GM18858 (cell line): ENCODE measurements at regions not wholly inside any gene's neighbourhood (a gene's known extent, or its start where the extent isn't known, plus 50 kb on each side); places are given as distances from the start of the nearest gene placed in this dataset.

Experiments
- ATAC-seq: cut with Tn5 transposase; IDR thresholded peaks from one replicate; pipeline ENCODE4 v1.9.1; 2021; ENCODE audit not compliant: unreplicated experiment

DNA sequence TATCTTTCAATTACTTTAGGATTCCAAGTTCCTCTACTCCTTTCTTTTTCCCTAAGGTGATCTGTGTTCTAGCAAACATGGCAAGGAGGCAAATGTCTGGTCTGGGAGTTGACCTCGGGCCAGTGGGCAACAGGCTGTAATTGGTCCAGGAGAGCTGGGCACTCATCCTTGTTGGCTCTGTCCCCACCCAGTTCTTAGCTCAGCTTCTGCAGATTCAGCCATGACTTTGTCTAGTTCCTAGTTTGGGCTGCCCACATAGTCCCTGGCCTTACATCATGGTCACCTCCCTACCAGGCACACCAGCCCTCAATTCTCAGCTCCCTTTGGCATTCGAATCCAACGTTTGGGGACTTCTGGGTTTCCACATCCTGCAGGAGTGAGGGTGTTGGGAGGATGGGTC is 92.1 kb upstream of the DAP start:
- ATAC-seq = no peak

DNA sequence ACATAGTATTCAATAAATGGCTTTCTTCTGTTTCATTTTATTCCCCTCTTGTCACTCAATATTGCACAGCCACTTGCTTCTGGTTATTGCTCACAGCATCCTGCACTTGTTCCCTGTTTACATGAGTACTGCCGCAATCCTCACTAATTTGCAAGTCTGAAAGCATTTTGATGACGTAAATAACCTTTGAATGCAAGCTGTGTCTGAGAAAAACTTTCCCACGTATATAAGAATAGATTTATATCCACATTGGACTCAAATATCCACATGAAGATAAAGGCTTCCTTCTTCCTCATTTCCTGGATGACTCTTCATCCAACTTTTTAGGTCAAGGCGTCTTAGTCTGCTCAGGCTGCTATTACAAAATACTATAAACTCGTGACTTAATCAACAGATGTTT is 88.2 kb upstream of the DAP start:
- no peak for ATAC-seq

GRCh38 chr5:10844016-10844415 is 83.0 kb upstream of the DAP start:
- no peak for ATAC-seq

DNA sequence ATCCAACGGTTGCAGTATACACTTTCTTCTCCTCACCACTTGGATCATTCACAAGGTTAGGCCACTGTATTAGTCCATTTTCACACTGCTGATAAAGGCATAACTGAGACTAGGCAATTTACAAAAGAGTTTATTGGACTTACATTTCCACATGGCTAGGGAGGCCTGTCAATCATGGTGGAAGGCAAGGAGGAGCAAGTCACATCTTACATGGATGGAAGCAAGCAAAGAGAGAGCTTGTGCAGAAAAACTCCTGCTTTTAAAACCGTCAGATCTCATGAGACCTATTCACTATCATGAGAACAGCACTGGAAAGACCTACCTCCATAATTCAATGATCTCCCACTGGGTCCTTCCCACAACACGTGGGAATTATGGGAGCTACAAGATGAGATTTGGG is 81.8 kb upstream of the DAP start:
- ATAC-seq = no peak

DNA sequence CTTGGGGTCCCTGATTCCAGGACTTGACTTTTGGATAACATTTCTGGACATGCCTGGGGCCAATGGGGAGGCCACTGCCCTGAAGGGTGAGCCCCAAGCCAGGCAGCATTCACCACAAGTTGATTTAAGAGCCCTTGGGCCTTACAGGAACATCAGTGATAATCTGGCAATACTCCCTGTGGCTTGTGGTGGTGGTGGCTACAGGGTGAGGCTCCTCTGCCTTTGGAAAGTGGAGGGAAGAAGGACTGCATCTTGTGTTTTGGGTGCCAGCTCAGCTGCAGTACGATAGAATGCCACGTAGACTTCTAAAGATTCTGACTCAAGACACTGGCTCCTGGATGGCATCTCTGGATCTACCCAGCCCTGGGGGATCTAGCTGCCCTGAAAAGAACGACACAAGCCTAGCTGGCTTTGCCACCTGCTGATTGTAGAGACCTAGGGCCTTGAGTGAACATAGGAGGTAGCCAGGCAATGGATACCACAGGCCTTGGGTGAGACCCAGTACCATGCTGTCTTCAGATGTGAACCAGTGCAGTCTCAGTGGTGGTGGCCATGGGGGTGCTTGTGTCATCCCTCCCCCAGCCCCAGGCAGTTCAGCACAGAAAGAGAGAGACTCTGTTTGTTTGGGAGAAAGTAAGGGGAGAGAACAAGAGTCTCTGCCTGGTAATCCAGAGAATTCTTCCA is 79.0 kb upstream of the DAP start:
- no peak for ATAC-seq

- no peak for ATAC-seq
These were observed 78.1 kb upstream of the DAP start for GRCh38 chr5:10839118-10839517.

DNA sequence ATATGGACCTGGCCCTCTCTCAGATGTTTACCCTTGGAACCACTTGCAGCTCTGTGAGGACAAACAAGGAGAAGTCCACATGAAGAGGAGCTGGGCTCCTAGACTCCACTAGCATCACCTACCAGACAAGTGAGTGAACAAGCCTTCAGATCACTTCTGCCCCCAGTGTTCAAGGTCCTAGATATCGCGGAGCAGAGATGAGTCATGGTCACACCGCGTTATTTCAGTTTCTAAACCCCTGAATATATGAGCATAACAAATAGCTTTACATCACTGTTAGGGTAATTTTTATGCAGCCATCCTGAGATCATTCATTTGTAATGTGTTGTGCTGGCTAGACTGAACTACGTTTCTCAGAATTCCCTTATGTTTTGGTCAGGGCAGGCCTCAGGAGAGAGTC is 77.0 kb upstream of the DAP start:
- peak; percentile 74 for ATAC-seq

DNA sequence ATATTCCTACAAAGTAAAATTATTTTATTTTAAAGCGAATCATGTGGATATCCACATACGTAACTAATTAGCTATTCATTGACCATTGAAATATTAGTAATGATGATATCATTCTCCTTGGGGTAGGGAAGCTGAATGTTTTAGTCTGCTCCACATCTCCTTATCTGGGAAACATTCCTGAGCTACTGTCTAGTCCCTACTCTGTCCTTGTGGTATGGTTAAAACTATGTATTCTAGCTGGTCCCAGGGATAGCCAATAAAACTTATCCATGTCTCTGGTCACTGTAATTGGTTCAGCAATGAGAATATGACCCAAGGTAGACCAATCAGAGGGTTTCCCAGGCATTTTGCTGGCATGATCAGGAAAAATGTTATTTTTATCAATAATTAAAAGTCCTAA is 76.0 kb upstream of the DAP start:
- no peak for ATAC-seq

DNA sequence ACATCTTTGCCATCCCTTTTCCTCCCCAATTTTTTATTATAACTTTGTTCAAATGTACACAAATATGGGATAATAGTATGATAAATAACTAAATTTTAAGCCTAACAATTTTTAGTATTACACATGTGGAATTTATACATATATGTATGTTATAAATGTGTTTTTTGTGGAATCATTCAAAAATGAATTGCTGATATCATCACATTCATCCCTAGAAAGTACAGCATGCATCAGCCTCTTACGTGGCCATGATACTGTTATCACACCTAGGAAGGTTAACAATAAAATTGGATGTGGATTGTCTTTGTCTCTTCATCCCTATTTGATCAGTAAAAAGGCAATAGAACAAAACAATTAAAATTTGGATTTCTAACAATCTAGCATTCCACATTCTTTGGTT is 73.7 kb upstream of the DAP start:
- no peak for ATAC-seq

DNA sequence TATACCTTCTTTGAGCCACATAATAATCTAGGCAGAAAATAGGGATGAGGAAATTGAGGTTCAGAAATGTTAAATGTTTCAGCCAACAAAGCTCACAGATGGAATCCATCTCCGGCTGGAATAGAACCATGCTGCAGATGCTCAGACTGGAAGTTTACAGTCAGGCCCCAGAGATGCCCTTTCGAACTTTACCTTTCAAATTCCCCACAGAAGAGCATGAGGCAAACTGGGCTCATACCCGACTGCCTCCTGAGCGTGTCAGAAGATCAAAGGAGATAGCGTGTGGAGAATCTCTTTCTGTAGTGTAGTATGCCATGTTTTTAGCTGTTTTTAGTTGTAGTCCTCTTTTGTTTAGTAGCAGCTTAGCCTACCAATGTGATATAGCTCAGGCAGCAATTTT is 72.0 kb upstream of the DAP start:
- no peak for ATAC-seq

- no peak for ATAC-seq
These were observed 71.4 kb upstream of the DAP start for GRCh38 chr5:10832421-10832820.

DNA sequence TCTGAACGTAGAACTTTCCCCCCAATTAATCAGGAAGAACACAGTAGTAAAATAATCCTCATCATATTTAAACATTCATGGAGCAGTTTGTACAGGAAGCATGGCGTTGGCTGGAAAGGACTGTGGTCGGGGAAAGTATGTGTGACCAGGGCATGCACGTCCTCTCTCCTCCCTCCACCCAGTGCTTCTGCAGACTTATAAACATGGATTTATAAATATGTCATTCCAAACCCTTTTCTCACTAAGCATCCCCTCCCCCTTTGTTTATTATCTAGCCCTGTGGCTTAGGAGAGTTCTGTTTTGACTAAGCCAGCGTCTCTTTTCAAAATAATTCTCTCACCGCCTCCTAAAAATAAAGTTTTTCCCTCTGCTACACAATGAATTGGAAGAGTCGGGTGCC is 70.4 kb upstream of the DAP start:
- ATAC-seq = no peak

GRCh38 chr5:10828241-10828640 is 67.2 kb upstream of the DAP start:
- no peak for ATAC-seq

DNA sequence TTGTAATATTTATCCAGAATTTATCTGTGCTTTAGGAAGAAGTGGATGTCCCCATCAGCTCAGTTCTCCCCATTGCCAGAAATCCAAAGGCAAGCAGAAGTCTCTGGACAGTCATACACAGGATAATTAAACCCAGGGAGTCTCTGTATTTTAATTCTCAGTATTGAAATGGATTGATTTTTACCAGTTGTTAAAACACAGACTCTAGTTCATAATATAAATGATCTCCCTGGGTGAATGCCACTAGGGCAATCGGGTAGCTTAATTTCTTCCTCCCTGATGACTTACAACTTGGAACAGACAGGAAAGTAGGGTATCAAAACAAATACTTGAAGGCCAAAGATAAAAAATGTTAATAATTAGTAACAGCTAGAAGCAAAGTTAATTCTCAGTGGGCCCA is 66.5 kb upstream of the DAP start:
- ATAC-seq = no peak

DNA sequence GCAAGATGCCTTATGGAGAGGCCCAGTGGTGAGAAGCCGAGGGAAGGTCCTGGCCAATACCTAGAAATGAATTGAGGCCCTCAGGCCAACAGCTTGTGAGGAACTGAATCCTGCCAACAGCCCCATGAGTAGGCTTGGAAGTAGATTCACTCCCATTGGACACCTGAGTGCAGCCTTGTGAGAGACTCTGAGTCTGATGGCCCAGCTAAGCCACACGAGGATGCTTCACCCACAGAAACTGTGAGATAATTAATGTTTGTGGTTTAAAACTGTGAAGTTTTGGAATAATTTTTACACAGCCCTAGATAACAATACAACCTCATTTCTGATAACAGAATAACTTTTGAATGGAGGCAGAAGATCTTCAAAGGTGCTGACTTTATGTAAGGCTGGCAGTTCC is 65.9 kb upstream of the DAP start:
- no peak for ATAC-seq

- ATAC-seq = peak; percentile 91
These were observed 65.0 kb upstream of the DAP start for GRCh38 chr5:10825897-10826644.

DNA sequence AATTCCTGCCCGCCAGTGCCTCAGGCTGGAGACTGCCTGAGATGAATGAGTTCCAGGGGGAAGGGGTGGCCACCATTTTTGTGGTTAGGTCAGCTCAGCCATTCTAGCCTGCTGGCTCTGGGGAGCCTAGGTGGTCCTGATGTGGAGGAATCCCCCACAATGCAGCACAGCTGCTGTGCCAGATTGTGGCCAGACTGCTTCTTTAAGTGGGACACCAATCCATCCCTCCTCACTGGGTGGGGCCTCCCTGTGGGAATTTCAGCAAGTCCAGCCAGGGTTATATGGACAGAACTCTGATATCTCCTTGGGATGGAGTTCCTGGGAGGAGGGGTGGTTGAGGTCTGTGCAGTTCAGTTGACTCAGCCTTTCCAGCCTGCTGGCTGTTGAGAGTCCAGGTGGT is 51.2 kb upstream of the DAP start:
- no peak for ATAC-seq
